Vagina (tissue), 2 donors: ENCODE measurements at regions not wholly inside any gene's neighbourhood (a gene's known extent, or its start where the extent isn't known, plus 50 kb on each side); places are given as distances from the start of the nearest gene placed in this dataset.

Experiments used
- CTCF ChIP-seq, 3 experiments: fragments of 450-650 bp in 2 of 3; fragments of 200-600 bp in 1 of 3; sonication (generic) in 1 of 3; IDR thresholded peaks; one replicate each; pipeline ENCODE4 v1.5.1; 2017 to 2019; ENCODE audit warnings: antibody characterized with exemption in 3 of 3, mild to moderate bottlenecking in 2 of 3, moderate library complexity in 2 of 3
- POLR2A ChIP-seq, 2 donors: fragments of 450-650 bp; IDR thresholded peaks; one replicate each; pipeline ENCODE4 v1.6.1; 2017; ENCODE audit warnings: antibody characterized with exemption in 2 of 2, mild to moderate bottlenecking in 2 of 2, moderate library complexity in 2 of 2

GRCh38 chr11:94680426-94680825 is 87.7 kb upstream of the AMOTL1 start:
- TF ChIP-seq CTCF (IDR thresholded peaks at IDR 0.05) (no peak), POLR2A (IDR thresholded peaks at IDR 0.05) (no peak)
